Retinal pigment epithelial cell (primary cell): ENCODE measurements at regions not wholly inside any gene's neighbourhood (a gene's known extent, or its start where the extent isn't known, plus 50 kb on each side); places are given as distances from the start of the nearest gene placed in this dataset.

Experiments used
- DNase-seq: peaks from one replicate; pipeline ENCODE4 v3.0.0-alpha.2; 2010; ENCODE audit warnings: low read depth
- H3K4me3 ChIP-seq: 2 replicates; pipeline ENCODE4 v1.5.1; 2011; ENCODE audit warnings: mild to moderate bottlenecking, low read length, control low read depth, moderate library complexity
- CTCF ChIP-seq: conservative IDR thresholded peaks from 2 replicates; pipeline ENCODE4 v1.5.1; 2011; ENCODE audit warnings: low read depth, low read length, control low read depth, inconsistent platforms

DNA sequence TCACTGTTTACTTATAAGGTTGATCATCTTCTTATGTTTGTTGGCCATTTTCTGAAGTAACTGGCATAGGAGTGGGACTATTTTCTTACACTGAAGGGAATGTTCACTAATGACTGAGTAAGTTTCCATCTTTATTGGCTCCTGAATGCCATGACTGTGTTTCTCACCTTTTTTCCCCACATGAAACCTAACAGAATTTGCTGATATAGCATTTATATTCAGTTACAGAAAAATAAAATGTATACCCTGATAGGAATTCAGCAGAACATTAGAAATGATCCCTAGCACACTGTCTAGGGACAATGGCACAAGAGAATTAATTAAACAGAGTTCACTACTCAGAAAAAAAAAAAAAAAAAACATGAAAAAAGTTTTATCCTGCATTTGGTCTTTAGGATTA is 1465.1 kb upstream of the C9orf72 start:
- no peak for DNase-seq
- TF ChIP-seq CTCF: no peak
- no peak overlapping the region for H3K4me3 ChIP-seq

- peak; percentile 23 for DNase-seq
- TF ChIP-seq CTCF: no peak
- H3K4me3 ChIP-seq: no peak overlapping the region
Measured at GRCh38 chr9:29039258-29039657, 1466.0 kb upstream of the C9orf72 start.

- no peak overlapping the region for H3K4me3 ChIP-seq
- no peak for DNase-seq
- TF ChIP-seq CTCF: no peak
Measured at GRCh38 chr9:29043072-29043471, 1469.8 kb upstream of the C9orf72 start.

DNA sequence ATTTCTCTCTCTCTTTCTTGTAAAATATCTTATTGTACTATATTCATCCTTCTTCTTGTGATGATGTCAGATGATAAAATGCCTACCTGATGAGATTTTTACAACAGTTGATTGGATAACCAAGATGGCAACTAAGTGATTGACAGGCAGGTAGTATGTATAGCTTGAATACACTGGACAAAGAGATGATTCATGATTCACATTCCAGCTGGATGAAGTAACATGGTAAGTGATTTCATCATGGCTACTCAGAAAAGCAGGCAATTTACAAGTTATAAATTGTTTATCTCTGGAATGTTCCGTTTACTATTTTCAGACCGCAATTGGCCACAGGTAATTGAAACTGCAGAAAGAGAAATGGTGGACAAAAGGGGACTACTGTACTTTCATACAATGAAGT is 1471.7 kb upstream of the C9orf72 start:
- no peak for DNase-seq
- H3K4me3 ChIP-seq: no peak overlapping the region
- no peak for TF ChIP-seq CTCF

DNA sequence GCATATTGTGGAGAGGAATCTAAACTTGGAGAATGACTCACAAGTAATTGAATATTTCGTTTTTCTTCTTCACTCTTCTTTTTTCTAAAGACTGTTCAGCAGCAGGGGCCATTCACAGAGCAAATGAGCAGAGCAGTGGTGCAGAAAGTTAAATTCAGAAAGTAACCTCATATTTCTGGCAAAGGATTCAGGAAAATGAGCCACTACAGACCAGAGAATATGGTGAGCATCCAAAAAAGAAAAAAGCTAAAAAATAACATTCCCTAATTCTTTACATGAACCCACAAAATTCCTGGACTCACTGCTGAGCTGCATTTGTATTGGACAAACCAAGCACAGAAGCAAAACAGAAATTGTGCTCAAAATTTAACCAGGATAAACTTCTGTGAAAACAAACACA is 1486.8 kb upstream of the C9orf72 start:
- no peak for DNase-seq
- TF ChIP-seq CTCF: no peak
- no peak overlapping the region for H3K4me3 ChIP-seq

DNA sequence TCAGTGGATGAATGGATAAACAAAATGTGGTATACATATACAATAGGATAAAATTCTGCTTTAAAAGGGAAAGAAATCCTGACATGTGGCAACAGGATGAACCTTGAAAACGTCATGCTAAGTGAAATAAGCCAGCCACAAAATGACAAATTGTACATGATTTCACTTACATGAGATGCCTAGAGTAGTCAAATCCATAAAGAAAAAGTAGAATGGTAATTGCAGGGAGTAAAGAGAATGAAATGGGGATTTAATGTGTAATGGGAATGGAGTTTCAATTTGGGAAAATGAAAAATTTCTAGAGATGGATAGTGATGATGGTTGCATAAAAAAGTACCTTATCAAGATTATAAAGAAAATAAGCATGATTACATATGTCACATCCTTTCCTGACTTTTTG is 1489.2 kb upstream of the C9orf72 start:
- no peak for TF ChIP-seq CTCF
- DNase-seq: no peak

GRCh38 chr9:29063031-29063430 is 1489.8 kb upstream of the C9orf72 start:
- DNase-seq: no peak
- no peak overlapping the region for H3K4me3 ChIP-seq
- TF ChIP-seq CTCF: no peak

More for the DNA sequence above, 1489.2 kb upstream of the C9orf72 start:
- no peak overlapping the region for H3K4me3 ChIP-seq
